ENCODE measurements at regions not wholly inside any gene's neighbourhood (a gene's known extent, or its start where the extent isn't known, plus 50 kb on each side); places are given as distances from the start of the nearest gene placed in this dataset.
"Not testable (repeated sequence)": the region's sequence is repeated elsewhere in the genome, so short reads cannot be mapped to it uniquely, and the experiment has no call there.

GRCh38 chr3:105979961-105980360 lies 111.1 kb upstream of the CBLB start:
- no peak for DNase-seq (ENCODE audit: low read depth)

DNA sequence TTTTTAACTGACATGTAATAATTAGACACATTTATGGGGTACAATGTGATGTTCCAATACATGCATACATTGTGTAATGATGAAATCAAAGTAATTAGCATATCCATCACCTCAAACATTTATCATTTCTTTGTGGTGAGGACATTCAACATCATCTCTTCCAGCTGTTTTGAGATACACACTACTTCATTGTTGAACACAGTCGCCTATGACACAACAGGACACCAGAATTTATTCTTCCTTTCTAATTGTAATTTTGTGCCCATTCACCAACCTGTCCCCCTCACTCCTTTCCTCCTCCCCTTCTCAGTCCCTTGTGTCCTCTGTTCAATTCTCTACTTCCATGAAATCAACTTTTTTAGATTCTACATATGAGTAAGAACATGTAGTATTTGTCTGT lies 113.4 kb upstream of the CBLB start:
- DNase-seq (ENCODE audit: low read depth) = no peak

GRCh38 chr3:105984837-105985236 lies 116.0 kb upstream of the CBLB start:
- no peak for DNase-seq (ENCODE audit: low read depth)

- DNase-seq (ENCODE audit: low read depth) = not testable (repeated sequence)
These were observed 117.5 kb upstream of the CBLB start for GRCh38 chr3:105986343-105986742.

- no peak for DNase-seq (ENCODE audit: low read depth)
These were observed 119.0 kb upstream of the CBLB start for GRCh38 chr3:105987809-105988208.

DNA sequence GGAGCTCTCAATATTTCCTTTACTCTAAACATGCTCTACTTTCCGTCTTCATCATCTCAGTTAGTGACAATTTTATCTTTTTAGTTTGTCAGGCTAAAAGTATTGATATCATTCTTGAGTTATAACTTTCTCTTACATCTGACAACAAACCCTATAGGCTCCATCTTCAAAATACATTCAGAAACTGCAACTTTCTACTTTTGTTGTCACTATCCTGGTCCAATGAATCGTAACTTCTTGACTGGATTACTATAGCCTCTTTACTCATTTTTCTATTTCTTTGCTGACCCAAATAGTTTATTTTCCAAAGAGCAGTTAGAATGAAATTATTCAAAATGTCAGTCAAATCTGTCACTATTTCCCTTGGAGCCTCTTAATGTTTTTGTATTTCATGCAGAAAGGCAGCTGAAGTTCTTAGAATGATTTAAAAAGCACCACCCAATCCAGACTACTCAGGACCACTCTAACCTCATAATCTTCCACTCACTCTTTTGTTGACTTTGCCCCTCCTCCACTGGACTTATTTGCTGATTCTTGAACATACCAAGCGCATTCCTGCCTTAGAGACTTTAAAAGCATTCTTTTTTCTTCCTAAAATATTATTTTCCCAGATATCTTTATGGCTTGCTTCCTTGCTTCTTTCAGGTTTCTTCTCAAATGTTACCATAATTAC lies 119.9 kb upstream of the CBLB start:
- DNase-seq (ENCODE audit: low read depth) = no peak

GRCh38 chr3:105996781-105997180 lies 128.0 kb upstream of the CBLB start:
- DNase-seq (ENCODE audit: low read depth) = no peak

DNA sequence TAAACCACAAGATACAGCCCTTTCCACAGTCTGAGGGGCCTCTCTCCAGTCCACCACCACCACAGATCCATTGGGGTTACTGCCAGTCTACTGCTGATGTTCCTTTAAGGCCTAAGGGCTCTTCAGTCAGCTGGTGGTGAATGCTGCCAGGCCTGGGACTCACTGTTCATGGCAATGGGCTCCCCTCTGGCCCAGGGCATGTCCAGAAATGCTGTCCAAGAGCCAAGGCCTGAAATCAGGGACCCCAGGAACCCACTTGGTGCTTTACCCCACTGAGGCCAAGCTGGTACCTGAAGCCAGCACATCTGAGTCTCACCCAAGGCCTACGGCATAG lies 128.6 kb upstream of the CBLB start:
- DNase-seq (ENCODE audit: low read depth) = no peak

DNA sequence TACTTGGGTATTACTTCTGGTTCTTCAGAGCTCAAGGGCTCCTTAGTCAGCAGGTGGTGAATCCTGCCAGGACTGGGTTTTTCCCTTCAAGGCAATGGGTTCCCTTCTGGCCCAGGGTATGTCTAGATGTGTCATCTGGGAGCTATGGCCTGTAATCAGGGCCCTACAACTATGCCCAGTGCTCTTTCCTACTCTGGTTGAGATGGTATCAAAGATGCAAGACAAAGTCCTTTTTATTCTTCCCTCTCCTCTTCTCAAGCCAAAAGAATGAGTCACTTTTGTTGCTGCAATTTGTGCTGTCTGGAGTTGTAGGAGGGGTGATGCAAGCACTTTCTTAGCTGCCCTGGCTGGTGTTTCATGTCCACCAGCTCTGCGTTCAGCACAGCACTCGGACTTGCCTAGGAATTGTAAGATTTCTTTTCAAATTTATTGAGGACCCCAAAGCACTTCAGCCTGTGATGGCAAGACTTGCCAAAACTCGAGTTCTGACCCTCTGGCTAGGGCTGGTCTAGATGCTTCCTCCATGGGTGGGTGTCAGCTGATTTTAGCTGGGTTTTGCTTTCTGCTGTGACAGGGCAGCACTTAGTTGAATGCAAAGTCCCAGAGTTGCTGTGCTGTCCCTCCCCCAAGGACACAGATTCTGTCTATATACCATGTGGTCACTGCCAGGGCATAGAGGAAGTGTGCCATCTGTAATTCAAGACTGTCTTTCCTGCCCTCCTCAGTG lies 129.2 kb upstream of the CBLB start:
- DNase-seq (ENCODE audit: low read depth) = peak; percentile 79

DNA sequence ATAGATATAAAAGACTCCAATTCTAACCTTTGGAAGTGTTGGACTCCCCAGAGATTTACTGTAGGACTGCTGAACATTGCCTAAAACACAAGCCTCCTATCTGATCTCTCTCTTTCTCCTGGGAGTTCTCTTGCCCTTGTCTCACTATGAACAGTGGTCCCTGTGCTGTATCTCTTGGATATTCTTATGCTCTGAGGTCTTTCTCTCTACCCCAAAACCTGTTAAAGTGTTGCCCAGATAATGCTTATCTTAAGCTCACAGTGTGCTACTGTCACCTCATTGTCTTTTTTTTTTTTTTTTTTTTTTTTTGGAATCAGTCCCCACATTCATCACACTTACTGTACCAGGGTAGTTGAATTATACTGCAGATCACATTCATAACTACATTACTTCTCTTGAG lies 131.0 kb upstream of the CBLB start:
- DNase-seq (ENCODE audit: low read depth) = no peak

DNA sequence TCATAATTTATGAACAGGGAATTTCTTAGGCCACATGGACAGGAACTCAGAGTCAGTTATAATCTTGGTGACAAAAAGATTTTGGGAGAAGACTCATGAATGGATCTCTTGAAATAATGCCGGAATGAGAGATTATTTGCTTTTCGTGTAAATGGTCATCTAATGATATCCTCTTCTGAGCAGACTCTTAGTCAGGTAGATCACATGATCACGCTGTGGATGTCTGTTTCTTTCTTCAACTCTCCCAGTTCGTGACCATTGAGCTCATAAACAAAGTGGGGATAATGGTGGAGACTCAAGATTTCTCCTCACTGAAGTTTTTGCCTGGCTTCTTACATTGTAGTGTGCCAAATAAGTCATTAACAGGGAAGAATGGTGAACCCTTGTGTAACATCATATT lies 133.1 kb upstream of the CBLB start:
- no peak for DNase-seq (ENCODE audit: low read depth)

GRCh38 chr3:106004137-106004681 lies 135.4 kb upstream of the CBLB start:
- DNase-seq (ENCODE audit: low read depth) = no peak

DNA sequence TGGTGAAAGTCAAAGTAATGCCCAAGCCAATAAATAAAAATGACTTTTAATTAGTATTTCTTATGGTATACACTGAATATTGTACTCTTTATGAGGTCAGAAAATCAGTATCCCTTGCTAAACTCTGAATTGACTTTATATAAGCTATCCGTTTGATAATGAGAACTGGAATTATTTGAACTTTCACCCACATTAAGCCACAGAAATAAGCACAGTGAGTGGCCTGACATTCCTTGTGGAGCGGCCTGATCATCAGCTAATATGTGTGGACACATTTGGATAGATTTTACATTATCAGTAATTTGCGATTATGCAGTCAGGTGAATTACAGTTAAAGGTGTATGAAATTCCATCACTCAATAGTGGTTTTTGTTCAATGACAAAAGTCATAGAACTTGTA lies 136.0 kb upstream of the CBLB start:
- no peak for DNase-seq (ENCODE audit: low read depth)

DNA sequence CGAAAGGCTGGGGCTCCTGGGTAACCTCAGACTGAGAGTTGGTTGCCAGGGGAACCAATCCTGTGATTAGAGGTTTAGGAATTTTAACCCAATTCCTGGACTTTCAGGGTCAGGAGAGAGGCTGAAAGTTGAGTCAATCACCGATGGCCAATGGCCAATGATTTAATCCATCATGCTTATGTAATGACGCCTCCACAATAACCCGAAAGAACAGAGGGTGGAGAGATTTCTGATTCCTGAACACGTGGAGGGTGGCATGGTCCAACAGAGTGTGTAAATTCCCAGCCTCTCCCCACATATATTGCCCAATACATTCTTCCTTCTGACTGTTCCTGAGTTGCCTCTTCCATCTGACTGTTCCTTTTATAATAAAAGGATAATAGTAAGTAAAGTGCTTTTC lies 137.2 kb upstream of the CBLB start:
- peak; percentile 79 for DNase-seq (ENCODE audit: low read depth)

GRCh38 chr3:106006571-106006970 lies 137.8 kb upstream of the CBLB start:
- DNase-seq (ENCODE audit: low read depth) = no peak

DNA sequence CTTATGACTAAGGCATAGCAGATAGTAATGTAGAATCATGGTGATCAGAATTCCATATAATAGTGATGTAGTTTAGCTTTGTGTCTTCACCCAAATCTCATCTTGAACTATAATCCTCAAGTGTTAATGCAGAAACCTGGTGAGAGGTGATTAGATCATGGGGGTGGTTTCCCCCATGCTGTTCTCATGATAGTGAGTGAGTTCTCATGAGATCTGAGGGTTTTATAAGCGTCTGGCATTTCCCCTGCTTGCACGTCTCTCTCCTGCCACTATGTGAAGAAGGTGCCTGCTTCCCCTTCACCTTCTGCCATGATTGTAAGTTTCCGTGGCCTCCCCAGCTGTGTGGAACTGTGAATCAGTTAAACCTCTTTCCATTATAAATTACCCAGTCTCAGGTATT lies 138.7 kb upstream of the CBLB start:
- DNase-seq (ENCODE audit: low read depth) = no peak

- DNase-seq (ENCODE audit: low read depth) = no peak
These were observed 140.0 kb upstream of the CBLB start for GRCh38 chr3:106008766-106009165.

- no peak for DNase-seq (ENCODE audit: low read depth)
These were observed 142.0 kb upstream of the CBLB start for GRCh38 chr3:106010829-106011228.

- peak; percentile 85 for DNase-seq (ENCODE audit: low read depth)
These were observed 145.2 kb upstream of the CBLB start for GRCh38 chr3:106013971-106014370.

DNA sequence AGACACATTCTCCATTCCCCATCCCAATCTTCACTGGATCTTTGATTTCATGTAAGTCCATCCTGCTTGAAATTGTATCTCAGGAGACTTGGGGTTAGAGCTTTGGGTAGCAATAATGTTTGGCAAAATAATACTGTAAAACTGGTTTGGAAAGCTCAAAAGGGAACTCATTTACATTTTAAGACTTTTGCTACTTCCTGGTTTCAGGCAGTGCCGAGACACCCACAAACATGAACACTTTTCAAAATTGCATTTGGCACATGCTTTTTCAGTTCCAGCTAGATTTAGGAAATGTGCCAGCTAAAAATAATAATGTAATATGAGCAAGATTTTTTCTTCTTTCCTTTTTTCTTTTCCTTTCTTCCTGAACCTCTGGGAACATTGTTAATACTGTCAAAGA lies 145.7 kb upstream of the CBLB start:
- DNase-seq (ENCODE audit: low read depth) = no peak

GRCh38 chr3:106014971-106015370 lies 146.2 kb upstream of the CBLB start:
- no peak for DNase-seq (ENCODE audit: low read depth)

DNA sequence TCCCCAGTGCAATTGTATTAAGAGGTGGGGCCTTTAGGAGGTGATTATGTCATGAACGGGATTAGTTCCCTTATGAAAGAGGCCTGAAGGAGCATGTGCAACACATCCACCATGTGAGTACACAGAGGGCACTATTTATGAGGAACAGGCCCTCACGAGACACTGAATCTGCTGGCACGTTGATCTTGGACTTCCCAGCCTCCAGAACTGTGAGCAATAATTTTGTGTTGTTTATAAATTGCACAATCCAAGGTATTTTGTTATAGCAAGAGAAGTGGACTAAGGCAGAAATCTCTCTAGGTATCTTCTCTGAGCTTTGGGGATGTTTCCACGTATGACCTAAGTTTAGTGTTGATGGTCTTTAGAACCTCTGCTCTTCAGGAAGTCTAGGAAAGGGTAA lies 149.3 kb upstream of the CBLB start:
- DNase-seq (ENCODE audit: low read depth) = no peak

GRCh38 chr3:106018929-106019550 lies 150.2 kb upstream of the CBLB start:
- DNase-seq (ENCODE audit: low read depth) = no peak
